Neutrophil (primary cell): ENCODE measurements at regions not wholly inside any gene's neighbourhood (a gene's known extent, or its start where the extent isn't known, plus 50 kb on each side); places are given as distances from the start of the nearest gene placed in this dataset.
A peak's percentile ranks its signal among the peaks of the same experiment; 100 is the strongest.

Experiments
- H3K27ac ChIP-seq: fragments of 200-600 bp; sonication (generic); 2 replicates; pipeline ENCODE4 v1.5.1; 2016; ENCODE audit warnings: mild to moderate bottlenecking, moderate library complexity
- H3K27me3 ChIP-seq: fragments of 200-600 bp; sonication (generic); 2 replicates; pipeline ENCODE4 v1.6.0; 2016; ENCODE audit warnings: mild to moderate bottlenecking
- H3K36me3 ChIP-seq: fragments of 200-600 bp; sonication (generic); 2 replicates; pipeline ENCODE4 v1.5.1; 2017
- H3K4me1 ChIP-seq, 2 experiments: fragments of 200-600 bp in 1 of 2; sonication (generic) in 1 of 2; 1 replicate in 1 of 2; 2 replicates in 1 of 2; pipeline versions ENCODE4 v1.5.1 to v1.6.1; 2013 to 2016; ENCODE audit warnings: low read depth in 1 of 2, low read length in 1 of 2, mild to moderate bottlenecking in 1 of 2, moderate library complexity in 1 of 2; ENCODE audit not compliant: control insufficient read depth in 1 of 2, insufficient read depth in 1 of 2
- H3K4me3 ChIP-seq, 2 experiments: fragments of 200-600 bp in 1 of 2; sonication (generic) in 1 of 2; 1 replicate in 1 of 2; 2 replicates in 1 of 2; pipeline ENCODE4 v1.5.1; 2013 to 2016; ENCODE audit warnings: low read depth in 1 of 2, low read length in 1 of 2, mild to moderate bottlenecking in 1 of 2, moderate library complexity in 1 of 2
- H3K9me3 ChIP-seq: fragments of 200-600 bp; sonication (generic); 2 replicates; pipeline ENCODE4 v1.5.1; 2016
- TF ChIP-seq, protein P1 (sequence below): fragments of 200-600 bp; sonication (generic); IDR thresholded peaks from 2 replicates; pipeline ENCODE4 v1.5.1; 2016; ENCODE audit warnings: antibody characterized with exemption

DNA sequence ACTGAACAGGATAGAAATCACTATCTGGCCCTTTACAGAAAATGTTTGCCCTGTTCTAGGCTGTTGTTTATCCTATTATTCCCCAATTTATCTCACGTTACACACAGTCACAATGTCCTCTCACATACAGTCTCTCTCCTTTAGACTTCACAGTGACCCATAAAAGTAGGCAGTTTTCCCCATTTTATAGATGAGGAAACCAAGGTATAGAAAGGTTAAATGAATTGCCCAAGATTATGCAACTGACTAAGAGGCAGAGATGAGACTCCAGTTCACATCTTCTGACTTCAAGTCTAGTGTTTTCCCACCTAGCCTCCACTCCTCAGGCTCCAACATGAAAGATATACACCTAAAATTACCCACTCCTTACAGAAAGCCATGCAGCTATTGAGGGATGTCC lies 99.3 kb upstream of the PLCL2 start:
- H3K27me3 ChIP-seq = no peaks in the 10 kb centered on the region
- peaks cover 0 to 7% of the 10 kb centered on the region in 2 experiments for H3K4me1 ChIP-seq
- H3K9me3 ChIP-seq = no peaks in the 10 kb centered on the region
- no peak overlapping the region for H3K27ac ChIP-seq
- no peaks in the 10 kb centered on the region for H3K36me3 ChIP-seq
- TF ChIP-seq, protein P1, sequence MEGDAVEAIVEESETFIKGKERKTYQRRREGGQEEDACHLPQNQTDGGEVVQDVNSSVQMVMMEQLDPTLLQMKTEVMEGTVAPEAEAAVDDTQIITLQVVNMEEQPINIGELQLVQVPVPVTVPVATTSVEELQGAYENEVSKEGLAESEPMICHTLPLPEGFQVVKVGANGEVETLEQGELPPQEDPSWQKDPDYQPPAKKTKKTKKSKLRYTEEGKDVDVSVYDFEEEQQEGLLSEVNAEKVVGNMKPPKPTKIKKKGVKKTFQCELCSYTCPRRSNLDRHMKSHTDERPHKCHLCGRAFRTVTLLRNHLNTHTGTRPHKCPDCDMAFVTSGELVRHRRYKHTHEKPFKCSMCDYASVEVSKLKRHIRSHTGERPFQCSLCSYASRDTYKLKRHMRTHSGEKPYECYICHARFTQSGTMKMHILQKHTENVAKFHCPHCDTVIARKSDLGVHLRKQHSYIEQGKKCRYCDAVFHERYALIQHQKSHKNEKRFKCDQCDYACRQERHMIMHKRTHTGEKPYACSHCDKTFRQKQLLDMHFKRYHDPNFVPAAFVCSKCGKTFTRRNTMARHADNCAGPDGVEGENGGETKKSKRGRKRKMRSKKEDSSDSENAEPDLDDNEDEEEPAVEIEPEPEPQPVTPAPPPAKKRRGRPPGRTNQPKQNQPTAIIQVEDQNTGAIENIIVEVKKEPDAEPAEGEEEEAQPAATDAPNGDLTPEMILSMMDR = no peak
- H3K4me3 ChIP-seq = no peak overlapping the region

DNA sequence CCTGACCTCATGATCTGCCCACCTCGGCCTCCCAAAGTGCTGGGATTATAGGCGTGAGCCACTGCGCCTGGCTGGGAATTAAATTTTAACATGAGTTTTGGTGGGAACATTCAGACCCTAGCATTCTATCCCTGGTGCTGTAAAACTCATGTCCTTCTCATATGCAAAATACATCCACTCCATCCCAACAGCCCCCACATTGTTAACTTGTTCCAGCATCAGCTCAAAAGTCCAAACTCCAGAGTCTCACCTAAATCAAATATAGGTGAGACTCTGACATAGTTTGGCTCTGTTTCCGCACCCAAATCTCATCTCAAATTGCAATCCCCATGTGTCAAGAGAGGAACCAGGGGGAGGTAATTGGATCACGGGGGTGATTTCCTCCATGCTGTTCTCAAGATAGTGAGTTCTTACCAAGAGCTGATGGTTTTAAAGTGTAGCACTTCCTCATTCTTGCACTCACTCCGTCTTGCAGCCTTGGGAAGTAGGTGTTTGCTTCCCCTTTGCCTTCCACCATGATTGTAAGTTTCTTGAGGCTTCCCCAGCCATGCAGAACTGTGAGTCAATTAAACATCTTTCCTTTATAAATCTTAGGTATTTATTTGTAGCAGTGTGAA lies 96.2 kb upstream of the PLCL2 start:
- Histone ChIP-seq H3K4me1 (peaks cover 0 to 7% of the 10 kb centered on the region in 2 experiments), H3K27ac (peak overlapping the region; percentile 38), H3K36me3 (no peaks in the 10 kb centered on the region), H3K27me3 (no peaks in the 10 kb centered on the region), H3K9me3 (no peaks in the 10 kb centered on the region), H3K4me3 (no peak overlapping the region)
- TF ChIP-seq, protein P1 = no peak

DNA sequence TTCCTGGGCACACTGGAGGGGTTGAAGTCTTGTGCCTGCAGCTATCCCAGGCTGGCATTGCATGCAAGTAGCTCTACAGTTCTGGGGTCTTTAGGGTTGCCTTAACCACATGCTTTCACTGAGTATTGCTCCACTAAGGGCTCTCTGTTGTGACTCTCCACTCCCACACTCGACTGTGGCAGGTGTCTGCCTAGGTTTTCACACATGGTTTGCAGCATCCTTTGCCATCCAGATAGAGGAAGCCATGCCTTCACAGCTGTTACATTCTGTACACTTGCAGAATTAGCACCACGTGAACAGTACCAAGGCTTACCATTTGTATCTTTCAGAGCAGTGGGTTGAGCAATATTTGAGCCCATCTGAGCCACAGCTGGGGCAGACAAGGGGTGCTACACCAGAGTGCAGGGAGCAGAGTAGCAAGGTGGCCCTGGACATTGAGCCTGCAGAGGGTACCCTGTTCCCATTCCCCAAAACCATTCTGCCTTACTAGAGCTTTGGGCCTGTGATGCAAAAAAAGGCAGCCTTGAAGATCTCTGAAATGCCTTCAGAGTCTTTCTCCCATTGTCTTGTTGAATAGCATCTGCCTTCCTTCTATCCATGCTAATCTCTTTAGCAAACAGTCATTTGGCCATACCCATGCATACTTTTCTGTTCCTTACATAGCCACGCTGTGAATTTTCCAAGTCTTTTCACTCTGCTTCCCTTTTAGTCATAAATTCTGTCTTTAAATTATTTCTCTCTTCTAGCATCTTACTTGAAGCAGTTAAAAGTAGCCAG lies 95.2 kb upstream of the PLCL2 start:
- Histone ChIP-seq H3K4me3 (no peak overlapping the region), H3K9me3 (no peaks in the 10 kb centered on the region), H3K36me3 (no peaks in the 10 kb centered on the region), H3K4me1 (peaks cover 0 to 7% of the 10 kb centered on the region in 2 experiments), H3K27ac (no peak overlapping the region), H3K27me3 (no peaks in the 10 kb centered on the region)
- TF ChIP-seq, protein P1 = no peak

DNA sequence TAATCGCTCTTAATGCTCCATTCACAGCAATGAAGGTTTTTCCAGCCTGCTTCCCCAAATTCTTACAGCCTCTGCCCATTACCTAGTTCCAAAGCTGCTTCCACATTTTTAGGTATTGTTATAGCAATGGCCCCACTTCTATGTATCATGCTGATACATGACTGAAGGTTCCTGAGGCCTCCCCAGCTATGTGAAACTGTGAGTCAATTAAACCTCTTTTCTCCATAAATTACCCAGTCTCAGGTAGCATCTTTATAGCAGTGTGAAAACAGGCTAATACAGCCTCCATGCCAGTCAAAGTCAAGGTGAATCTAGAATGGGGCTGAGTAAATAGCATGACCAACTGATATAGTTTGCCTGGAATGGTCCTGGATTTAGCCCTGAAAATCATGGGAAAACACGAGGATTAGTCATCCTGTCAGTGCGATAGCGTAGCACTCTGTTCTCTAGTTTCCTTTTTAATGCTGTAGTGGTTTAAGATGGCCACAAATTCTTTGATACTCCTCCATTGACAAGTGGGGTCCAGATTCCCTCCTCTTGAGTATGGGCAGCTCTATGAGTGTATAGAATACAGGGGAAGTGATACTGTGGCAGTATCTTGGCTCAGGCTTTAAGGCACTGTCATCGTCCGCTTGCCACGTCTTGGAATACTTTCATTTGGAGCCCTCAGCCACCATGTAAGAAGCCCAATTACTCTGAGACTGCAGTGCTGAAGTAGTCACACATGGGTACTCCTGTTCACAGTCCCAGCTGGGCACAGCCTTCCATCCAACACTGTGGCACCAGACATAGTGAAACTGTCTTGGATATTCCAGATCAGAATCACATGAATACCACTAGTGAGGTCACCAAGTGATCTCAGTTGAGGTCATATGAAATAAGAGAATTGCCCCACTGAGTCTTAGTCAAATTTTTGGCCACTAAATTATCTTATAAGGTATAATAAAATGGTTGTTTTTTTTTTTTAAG lies 94.0 kb upstream of the PLCL2 start:
- H3K9me3 ChIP-seq = no peaks in the 10 kb centered on the region
- no peaks in the 10 kb centered on the region for H3K27me3 ChIP-seq
- no peak overlapping the region for H3K4me3 ChIP-seq
- H3K36me3 ChIP-seq = no peaks in the 10 kb centered on the region
- TF ChIP-seq, protein P1 = no peak
- no peak overlapping the region for H3K27ac ChIP-seq
- H3K4me1 ChIP-seq = peaks cover 0 to 12% of the 10 kb centered on the region in 2 experiments

DNA sequence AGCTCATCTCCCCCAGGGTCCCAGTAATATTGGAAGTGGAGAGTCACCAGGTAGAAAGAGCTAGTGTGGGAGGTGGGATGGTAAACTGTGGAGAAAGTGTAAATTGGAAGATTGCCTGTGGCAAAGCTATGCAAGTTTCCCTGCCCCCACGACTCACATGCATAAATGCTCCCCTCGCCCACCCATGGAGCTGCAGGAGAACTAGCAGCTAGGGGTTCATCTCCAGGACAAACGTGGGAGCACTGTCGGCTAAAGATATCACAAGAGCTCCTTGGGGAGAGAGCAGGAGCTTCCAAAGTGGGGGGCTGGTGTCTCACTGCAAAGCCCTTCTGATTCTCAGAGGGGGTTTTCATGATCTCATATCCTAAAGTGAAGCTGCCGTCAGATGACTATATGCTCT lies 91.4 kb upstream of the PLCL2 start:
- Histone ChIP-seq H3K27ac (no peak overlapping the region), H3K36me3 (no peaks in the 10 kb centered on the region), H3K4me1 (peaks cover 0 to 12% of the 10 kb centered on the region in 2 experiments), H3K27me3 (no peaks in the 10 kb centered on the region), H3K4me3 (no peak overlapping the region), H3K9me3 (no peaks in the 10 kb centered on the region)
- TF ChIP-seq, protein P1 = no peak
